Fibroblast of lung (primary cell): ENCODE measurements at regions not wholly inside any gene's neighbourhood (a gene's known extent, or its start where the extent isn't known, plus 50 kb on each side); places are given as distances from the start of the nearest gene placed in this dataset.

Source experiments
- CTCF ChIP-seq, 2 donors: IDR thresholded peaks in 1 of 2; conservative IDR thresholded peaks in 1 of 2; 1 replicate in 1 of 2; 2 replicates in 1 of 2; pipeline ENCODE4 v1.5.1; 2011 to 2012; ENCODE audit warnings: low read length in 2 of 2, control low read depth in 1 of 2, inconsistent platforms in 1 of 2, low read depth in 1 of 2, mild to moderate bottlenecking in 1 of 2
- EZH2 ChIP-seq: IDR thresholded peaks from 2 replicates; pipeline ENCODE4 v1.5.1; 2012; ENCODE audit warnings: low read length, control low read depth, mild to moderate bottlenecking; ENCODE audit errors: missing control alignments

DNA sequence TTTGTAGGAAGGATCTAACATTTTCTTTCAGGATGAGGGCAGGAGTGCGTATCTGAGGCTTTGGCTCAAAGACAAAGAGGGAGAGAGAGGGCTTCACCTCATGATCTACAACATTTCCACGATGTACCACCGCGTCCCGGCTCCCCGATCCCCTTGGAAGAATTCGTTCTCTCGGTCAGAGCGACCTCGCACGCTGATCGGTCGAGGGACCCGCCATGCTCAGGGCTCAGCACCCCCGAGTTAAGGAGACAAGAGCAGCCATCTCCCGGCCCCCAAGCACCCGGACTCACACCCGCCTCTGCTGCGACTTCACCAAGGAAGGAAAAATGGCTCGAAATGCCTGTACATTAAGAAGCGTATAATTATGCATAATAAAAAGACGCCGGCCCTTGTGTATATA lies 89.5 kb upstream of the RPL38 start:
- TF ChIP-seq CTCF (conservative IDR thresholded peaks at IDR 0.05 in 1 of 2, IDR thresholded peaks at IDR 0.05 in 1 of 2; ENCODE audit: low read depth in 1 of 2, low read length in 2 of 2) (no peak), EZH2 (no peak)
